Thyroid gland (tissue), 4 donors: ENCODE measurements at regions not wholly inside any gene's neighbourhood (a gene's known extent, or its start where the extent isn't known, plus 50 kb on each side); places are given as distances from the start of the nearest gene placed in this dataset.

Experiments
- DNase-seq, 2 donors: peaks; one replicate each; pipeline ENCODE4 v3.0.0-alpha.2; 2019
- H3K27ac ChIP-seq, 3 donors: fragments of 200-600 bp; sonication (generic); 1 replicate in 2 of 3; 2 replicates in 1 of 3; pipeline ENCODE4 v1.5.1; 2016 to 2019; ENCODE audit warnings: mild to moderate bottlenecking in 1 of 3, moderate library complexity in 1 of 3
- H3K27me3 ChIP-seq: fragments of 200-600 bp; sonication (generic); one replicate; pipeline ENCODE4 v1.5.1; 2019
- H3K36me3 ChIP-seq, 2 donors: fragments of 200-600 bp; sonication (generic); one replicate each; pipeline ENCODE4 v1.5.1; 2016 to 2019
- H3K4me1 ChIP-seq, 2 donors: fragments of 200-600 bp; sonication (generic); one replicate each; pipeline ENCODE4 v1.5.1; 2017 to 2019
- H3K4me3 ChIP-seq, 3 donors: fragments of 200-600 bp; sonication (generic); replicated peaks in 1 of 3; 1 replicate in 2 of 3; 2 replicates in 1 of 3; pipeline ENCODE4 v1.5.1; 2016; ENCODE audit warnings: mild to moderate bottlenecking in 1 of 3
- H3K9me3 ChIP-seq: fragments of 200-600 bp; sonication (generic); one replicate; pipeline ENCODE4 v1.5.1; 2017
- POLR2A ChIP-seq, 2 donors: fragments of 450-650 bp; IDR thresholded peaks; one replicate each; pipeline ENCODE4 v1.6.1; 2017; ENCODE audit warnings: antibody characterized with exemption in 2 of 2, mild to moderate bottlenecking in 2 of 2, moderate library complexity in 1 of 2
- WGBS, 2 donors: methylation state at CpG; one replicate each; pipeline ENCODE4 v1.1.5; 2017; 5-methylcytosine and 5-hydroxymethylcytosine counted together
- intact Hi-C: fragments of 100-400 bp; cut with DNase I; formaldehyde crosslinking; loops from one replicate; pipeline ENCODE4 v1.15.1; 2023
- TF ChIP-seq, protein P1 (sequence below), 6 experiments: fragments of 200-600 bp in 3 of 6; fragments of 450-650 bp in 3 of 6; sonication (generic) in 3 of 6; IDR thresholded peaks; one replicate each; pipeline ENCODE4 v1.5.1; 2016 to 2019; ENCODE audit warnings: antibody characterized with exemption in 6 of 6, mild to moderate bottlenecking in 2 of 6, inconsistent platforms in 1 of 6, moderate library complexity in 1 of 6

- TF ChIP-seq, protein P1, sequence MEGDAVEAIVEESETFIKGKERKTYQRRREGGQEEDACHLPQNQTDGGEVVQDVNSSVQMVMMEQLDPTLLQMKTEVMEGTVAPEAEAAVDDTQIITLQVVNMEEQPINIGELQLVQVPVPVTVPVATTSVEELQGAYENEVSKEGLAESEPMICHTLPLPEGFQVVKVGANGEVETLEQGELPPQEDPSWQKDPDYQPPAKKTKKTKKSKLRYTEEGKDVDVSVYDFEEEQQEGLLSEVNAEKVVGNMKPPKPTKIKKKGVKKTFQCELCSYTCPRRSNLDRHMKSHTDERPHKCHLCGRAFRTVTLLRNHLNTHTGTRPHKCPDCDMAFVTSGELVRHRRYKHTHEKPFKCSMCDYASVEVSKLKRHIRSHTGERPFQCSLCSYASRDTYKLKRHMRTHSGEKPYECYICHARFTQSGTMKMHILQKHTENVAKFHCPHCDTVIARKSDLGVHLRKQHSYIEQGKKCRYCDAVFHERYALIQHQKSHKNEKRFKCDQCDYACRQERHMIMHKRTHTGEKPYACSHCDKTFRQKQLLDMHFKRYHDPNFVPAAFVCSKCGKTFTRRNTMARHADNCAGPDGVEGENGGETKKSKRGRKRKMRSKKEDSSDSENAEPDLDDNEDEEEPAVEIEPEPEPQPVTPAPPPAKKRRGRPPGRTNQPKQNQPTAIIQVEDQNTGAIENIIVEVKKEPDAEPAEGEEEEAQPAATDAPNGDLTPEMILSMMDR (IDR thresholded peaks at IDR 0.05) = no peak
- Histone ChIP-seq H3K27me3 (no peaks in the 10 kb centered on the region), H3K4me3 (no peak overlapping the region), H3K4me1 (no peaks in the 10 kb centered on the region), H3K27ac (no peak overlapping the region), H3K36me3 (no peaks in the 10 kb centered on the region), H3K9me3 (no peaks in the 10 kb centered on the region)
- intact Hi-C loops = no loop called here
- 69 to 72% methylated on average over 20 of the region's 20 CpGs for WGBS, 2 donors
- DNase-seq = no peak
Measured at GRCh38 chr10:2817940-2818636, 249.3 kb upstream of the PFKP start.

DNA sequence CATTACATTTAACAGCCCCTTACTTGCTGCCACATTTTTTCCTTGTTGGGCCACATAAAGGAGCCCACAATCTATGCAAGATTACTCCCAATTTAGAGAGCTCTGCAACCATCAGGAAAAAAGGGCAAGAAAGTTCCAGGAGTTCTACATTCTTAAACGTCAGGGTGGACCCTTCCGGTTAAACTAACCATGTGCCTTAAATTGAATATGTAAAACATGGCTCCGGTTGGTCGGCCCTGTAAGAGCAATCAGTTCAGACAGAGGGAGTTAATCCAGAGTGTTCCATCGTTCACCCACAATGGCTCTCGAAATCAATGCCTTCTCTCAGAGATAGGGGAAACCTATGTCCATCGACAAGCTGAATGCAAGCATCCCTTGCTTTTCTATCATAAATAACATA lies 253.7 kb upstream of the PFKP start:
- Histone ChIP-seq H3K9me3 (no peaks in the 10 kb centered on the region), H3K4me1 (no peaks in the 10 kb centered on the region), H3K27ac (no peak overlapping the region), H3K4me3 (no peak overlapping the region), H3K27me3 (no peaks in the 10 kb centered on the region), H3K36me3 (no peaks in the 10 kb centered on the region)
- intact Hi-C loops = no loop called here
- WGBS, 2 donors = 58 to 66% methylated on average over 7 of the region's 7 CpGs
- DNase-seq = no peak
- TF ChIP-seq, protein P1 (IDR thresholded peaks at IDR 0.05) = no peak
- no peak for TF ChIP-seq POLR2A (IDR thresholded peaks at IDR 0.05)

DNA sequence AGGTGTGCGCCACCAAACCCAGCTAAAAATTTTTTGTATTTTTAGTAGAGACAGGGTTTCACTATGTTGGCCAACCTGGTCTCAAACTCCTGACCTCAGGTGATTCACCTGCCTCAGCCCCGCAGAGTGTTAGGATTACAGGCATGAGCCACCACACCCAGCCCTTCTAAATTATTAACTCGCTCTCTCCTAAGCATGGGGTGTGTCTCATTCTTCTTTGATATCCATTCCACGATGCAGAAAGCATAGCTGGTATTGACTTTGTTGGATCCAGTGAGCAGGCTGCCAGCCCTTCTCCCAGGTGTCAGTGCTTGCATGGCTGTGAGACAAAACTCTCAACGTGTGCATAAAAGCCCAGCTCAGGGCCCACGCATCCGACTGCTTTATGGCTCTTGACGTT lies 254.1 kb upstream of the PFKP start:
- 62 to 69% methylated on average over 8 of the region's 8 CpGs for WGBS, 2 donors
- intact Hi-C loops = no loop called here
- TF ChIP-seq, protein P1 (IDR thresholded peaks at IDR 0.05) = no peak
- TF ChIP-seq POLR2A (IDR thresholded peaks at IDR 0.05) = no peak
- H3K27me3 ChIP-seq = no peaks in the 10 kb centered on the region
- no peaks in the 10 kb centered on the region for H3K9me3 ChIP-seq
- no peaks in the 10 kb centered on the region for H3K36me3 ChIP-seq
- no peak overlapping the region for H3K4me3 ChIP-seq
- H3K4me1 ChIP-seq = no peaks in the 10 kb centered on the region
- H3K27ac ChIP-seq = no peak overlapping the region
- no peak for DNase-seq

GRCh38 chr10:2812631-2813030 lies 254.7 kb upstream of the PFKP start:
- H3K27me3 ChIP-seq = no peaks in the 10 kb centered on the region
- 90 to 97% methylated on average over 3 of the region's 3 CpGs for WGBS, 2 donors
- no peaks in the 10 kb centered on the region for H3K4me1 ChIP-seq
- intact Hi-C loops = no loop called here
- TF ChIP-seq POLR2A (IDR thresholded peaks at IDR 0.05) = no peak
- TF ChIP-seq, protein P1 (IDR thresholded peaks at IDR 0.05) = no peak
- no peaks in the 10 kb centered on the region for H3K36me3 ChIP-seq
- DNase-seq = no peak
- H3K9me3 ChIP-seq = no peaks in the 10 kb centered on the region
- no peak overlapping the region for H3K27ac ChIP-seq
- no peak overlapping the region for H3K4me3 ChIP-seq

GRCh38 chr10:2800178-2800577 lies 267.2 kb upstream of the PFKP start:
- TF ChIP-seq, protein P1 (IDR thresholded peaks at IDR 0.05) = no peak
- no peak for TF ChIP-seq POLR2A (IDR thresholded peaks at IDR 0.05)

More at GRCh38 chr10:2800178-2800577, 267.2 kb upstream of the PFKP start:
- Histone ChIP-seq H3K27ac (no peak overlapping the region), H3K36me3 (no peaks in the 10 kb centered on the region), H3K4me1 (no peaks in the 10 kb centered on the region), H3K27me3 (no peaks in the 10 kb centered on the region), H3K9me3 (no peaks in the 10 kb centered on the region), H3K4me3 (no peak overlapping the region)
- WGBS, 2 donors = 69 to 96% methylated on average over 5 of the region's 5 CpGs
- intact Hi-C loops = no loop called here
- DNase-seq = no peak
